ELR (cell line): ENCODE measurements at regions not wholly inside any gene's neighbourhood (a gene's known extent, or its start where the extent isn't known, plus 50 kb on each side); places are given as distances from the start of the nearest gene placed in this dataset.
A peak's percentile ranks its signal among the peaks of the same experiment; 100 is the strongest.
"Not testable (repeated sequence)": the region's sequence is repeated elsewhere in the genome, so short reads cannot be mapped to it uniquely, and the experiment has no call there.

ENCODE experiments used
- DNase-seq: peaks from one replicate; pipeline ENCODE4 v3.0.0-alpha.2; 2015; ENCODE audit warnings: low read depth

GRCh38 chrX:65331371-65331770 is 203.2 kb downstream of the LAS1L start:
- DNase-seq: no peak

- DNase-seq: no peak
These were observed 234.3 kb downstream of the LAS1L start for GRCh38 chrX:65300104-65300809.

GRCh38 chrX:65282905-65283304 is 251.7 kb downstream of the LAS1L start:
- DNase-seq: not testable (repeated sequence)

GRCh38 chrX:65273152-65273551 is 261.4 kb downstream of the LAS1L start:
- DNase-seq: no peak

GRCh38 chrX:65266482-65266881 is 268.1 kb downstream of the LAS1L start:
- DNase-seq: no peak

GRCh38 chrX:65253817-65254216 is 277.6 kb upstream of the ZC4H2 start:
- no peak for DNase-seq

- DNase-seq: no peak
These were observed 264.9 kb upstream of the ZC4H2 start for GRCh38 chrX:65241059-65241721.

- DNase-seq: no peak
These were observed 227.3 kb upstream of the ZC4H2 start for GRCh38 chrX:65203545-65203944.

GRCh38 chrX:65196758-65197360 is 220.6 kb upstream of the ZC4H2 start:
- peak; percentile 0 for DNase-seq

- DNase-seq: no peak
These were observed 219.4 kb upstream of the ZC4H2 start for GRCh38 chrX:65195621-65196020.

- DNase-seq: no peak
These were observed 218.3 kb upstream of the ZC4H2 start for GRCh38 chrX:65194547-65194946.

- not testable (repeated sequence) for DNase-seq
These were observed 187.1 kb upstream of the ZC4H2 start for GRCh38 chrX:65163325-65163724.

- no peak for DNase-seq
These were observed 172.0 kb upstream of the ZC4H2 start for GRCh38 chrX:65148232-65148631.

GRCh38 chrX:65136424-65136823 is 160.2 kb upstream of the ZC4H2 start:
- DNase-seq: no peak

GRCh38 chrX:65127842-65128241 is 151.6 kb upstream of the ZC4H2 start:
- DNase-seq: no peak

GRCh38 chrX:65098851-65099250 is 122.6 kb upstream of the ZC4H2 start:
- no peak for DNase-seq

GRCh38 chrX:65093658-65094057 is 117.4 kb upstream of the ZC4H2 start:
- DNase-seq: no peak

GRCh38 chrX:65073233-65073632 is 97.0 kb upstream of the ZC4H2 start:
- no peak for DNase-seq

- no peak for DNase-seq
These were observed 96.3 kb upstream of the ZC4H2 start for GRCh38 chrX:65072590-65072989.

- not testable (repeated sequence) for DNase-seq
These were observed 82.4 kb upstream of the ZC4H2 start for GRCh38 chrX:65058626-65059025.

GRCh38 chrX:65045001-65045400 is 68.8 kb upstream of the ZC4H2 start:
- DNase-seq: no peak

GRCh38 chrX:65035446-65035770 is 59.2 kb upstream of the ZC4H2 start:
- DNase-seq: peak; percentile 29

- peak; percentile 72 for DNase-seq
These were observed 58.6 kb upstream of the ZC4H2 start, which contains the start of gene ZC3H12B for GRCh38 chrX:65034668-65035445. ZC3H12B (plus strand) TSS chrX:65034826.
